ENCODE measurements at regions not wholly inside any gene's neighbourhood (a gene's known extent, or its start where the extent isn't known, plus 50 kb on each side); places are given as distances from the start of the nearest gene placed in this dataset.

- DNase-seq: no peak
- Mint-ChIP-seq H3K4me1 (no peaks in the 10 kb centered on the region), H3K27ac (no peak overlapping the region), H3K27me3 (no peaks in the 10 kb centered on the region), H3K4me3 (no peak overlapping the region), H3K9me3 (no peaks in the 10 kb centered on the region), H3K36me3 (ENCODE audit: low read depth) (no peaks in the 10 kb centered on the region)
- ATAC-seq (ENCODE audit: low read depth): no peak
- TF ChIP-seq, protein P1, sequence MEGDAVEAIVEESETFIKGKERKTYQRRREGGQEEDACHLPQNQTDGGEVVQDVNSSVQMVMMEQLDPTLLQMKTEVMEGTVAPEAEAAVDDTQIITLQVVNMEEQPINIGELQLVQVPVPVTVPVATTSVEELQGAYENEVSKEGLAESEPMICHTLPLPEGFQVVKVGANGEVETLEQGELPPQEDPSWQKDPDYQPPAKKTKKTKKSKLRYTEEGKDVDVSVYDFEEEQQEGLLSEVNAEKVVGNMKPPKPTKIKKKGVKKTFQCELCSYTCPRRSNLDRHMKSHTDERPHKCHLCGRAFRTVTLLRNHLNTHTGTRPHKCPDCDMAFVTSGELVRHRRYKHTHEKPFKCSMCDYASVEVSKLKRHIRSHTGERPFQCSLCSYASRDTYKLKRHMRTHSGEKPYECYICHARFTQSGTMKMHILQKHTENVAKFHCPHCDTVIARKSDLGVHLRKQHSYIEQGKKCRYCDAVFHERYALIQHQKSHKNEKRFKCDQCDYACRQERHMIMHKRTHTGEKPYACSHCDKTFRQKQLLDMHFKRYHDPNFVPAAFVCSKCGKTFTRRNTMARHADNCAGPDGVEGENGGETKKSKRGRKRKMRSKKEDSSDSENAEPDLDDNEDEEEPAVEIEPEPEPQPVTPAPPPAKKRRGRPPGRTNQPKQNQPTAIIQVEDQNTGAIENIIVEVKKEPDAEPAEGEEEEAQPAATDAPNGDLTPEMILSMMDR (IDR thresholded peaks at IDR 0.05): no peak
- ChIA-PET CTCF (no interaction called here), POLR2A (no interaction called here)
- intact Hi-C loops (cut with micrococcal nuclease): no loop called here
Measured at GRCh38 chr2:105610576-105611332, 134.0 kb upstream of the NCK2 start.

- Mint-ChIP-seq H3K27ac (no peak overlapping the region), H3K4me1 (no peaks in the 10 kb centered on the region), H3K9me3 (no peaks in the 10 kb centered on the region), H3K4me3 (no peak overlapping the region), H3K27me3 (peaks cover 4% of the 10 kb centered on the region), H3K36me3 (ENCODE audit: low read depth) (no peaks in the 10 kb centered on the region)
- ATAC-seq (ENCODE audit: low read depth): no peak
- DNase-seq: no peak
- TF ChIP-seq, protein P1 (IDR thresholded peaks at IDR 0.05): no peak
- CTCF ChIA-PET: no interaction called here
- intact Hi-C loops (cut with micrococcal nuclease): no loop called here
- POLR2A ChIA-PET: no interaction called here
Measured at GRCh38 chr2:105609746-105610402, 134.8 kb upstream of the NCK2 start.

GRCh38 chr2:105607920-105608504 lies 136.7 kb upstream of the NCK2 start:
- no peaks in the 10 kb centered on the region for H3K36me3 Mint-ChIP-seq (ENCODE audit: low read depth)
- no peak overlapping the region for H3K4me3 Mint-ChIP-seq
- DNase-seq (no peak), ATAC-seq (ENCODE audit: low read depth) (no peak)
- intact Hi-C loops (cut with micrococcal nuclease): no loop called here
- H3K9me3 Mint-ChIP-seq: no peaks in the 10 kb centered on the region
- H3K4me1 Mint-ChIP-seq: no peaks in the 10 kb centered on the region
- TF ChIP-seq, protein P1 (IDR thresholded peaks at IDR 0.05): no peak
- no peak overlapping the region for H3K27ac Mint-ChIP-seq
- ChIA-PET POLR2A (interaction anchor here (0.6 kb wide), 1 partner anchor 364 kb away, joined by 3 read pairs; no protein-coding TSS in a partner anchor), CTCF (no interaction called here)
- peaks cover 5% of the 10 kb centered on the region for H3K27me3 Mint-ChIP-seq

- Mint-ChIP-seq H3K27me3 (peaks cover 9% of the 10 kb centered on the region), H3K9me3 (no peaks in the 10 kb centered on the region), H3K4me1 (no peaks in the 10 kb centered on the region), H3K36me3 (ENCODE audit: low read depth) (no peaks in the 10 kb centered on the region), H3K4me3 (no peak overlapping the region), H3K27ac (no peak overlapping the region)
- no peak for DNase-seq
- POLR2A ChIA-PET: no interaction called here
- TF ChIP-seq, protein P1 (IDR thresholded peaks at IDR 0.05): no peak
- intact Hi-C loops (cut with micrococcal nuclease): no loop called here
- CTCF ChIA-PET: no interaction called here
- ATAC-seq (ENCODE audit: low read depth): no peak
Measured at GRCh38 chr2:105606081-105606480, 138.6 kb upstream of the NCK2 start.

- Mint-ChIP-seq H3K4me1 (no peaks in the 10 kb centered on the region), H3K27me3 (peaks cover 9% of the 10 kb centered on the region), H3K4me3 (no peak overlapping the region), H3K36me3 (ENCODE audit: low read depth) (no peaks in the 10 kb centered on the region), H3K9me3 (no peaks in the 10 kb centered on the region), H3K27ac (no peak overlapping the region)
- ChIA-PET POLR2A (no interaction called here), CTCF (no interaction called here)
- TF ChIP-seq, protein P1 (IDR thresholded peaks at IDR 0.05): no peak
- intact Hi-C loops (cut with micrococcal nuclease): no loop called here
- no peak for DNase-seq
- ATAC-seq (ENCODE audit: low read depth): no peak
Measured at GRCh38 chr2:105604938-105605337, 139.8 kb upstream of the NCK2 start.

Measured in activated B cell treated with CpG ODN at 0.5 μM for 24 hours (primary cell).